Smooth muscle cell of the brain vasculature (primary cell): ENCODE measurements at regions not wholly inside any gene's neighbourhood (a gene's known extent, or its start where the extent isn't known, plus 50 kb on each side); places are given as distances from the start of the nearest gene placed in this dataset.
"Not testable (repeated sequence)": the region's sequence is repeated elsewhere in the genome, so short reads cannot be mapped to it uniquely, and the experiment has no call there.

Experiments
- DNase-seq: peaks from one replicate; pipeline ENCODE4 v3.0.0-alpha.2; 2012; ENCODE audit warnings: low read depth, low spot score

GRCh38 chr5:92041206-92041605 lies 658.1 kb upstream of the ARRDC3 start:
- DNase-seq, result no peak

- DNase-seq, result not testable (repeated sequence)
These were observed 646.7 kb upstream of the ARRDC3 start for GRCh38 chr5:92029792-92030191.

GRCh38 chr5:92023555-92023954 lies 640.4 kb upstream of the ARRDC3 start:
- DNase-seq, result no peak

GRCh38 chr5:92023141-92023471 lies 640.0 kb upstream of the ARRDC3 start:
- no peak for DNase-seq

GRCh38 chr5:92022415-92023140 lies 639.5 kb upstream of the ARRDC3 start:
- DNase-seq, result no peak

GRCh38 chr5:92019376-92019990 lies 636.4 kb upstream of the ARRDC3 start:
- DNase-seq, result no peak

GRCh38 chr5:92017776-92018175 lies 634.7 kb upstream of the ARRDC3 start:
- DNase-seq, result no peak

- DNase-seq, result not testable (repeated sequence)
These were observed 628.7 kb upstream of the ARRDC3 start for GRCh38 chr5:92011845-92012244.

- DNase-seq, result no peak
These were observed 620.7 kb upstream of the ARRDC3 start for GRCh38 chr5:92003806-92004205.

GRCh38 chr5:92002721-92003274 lies 619.7 kb upstream of the ARRDC3 start:
- DNase-seq, result no peak

- no peak for DNase-seq
These were observed 615.7 kb upstream of the ARRDC3 start for GRCh38 chr5:91998774-91999173.

GRCh38 chr5:91983869-91984268 lies 600.8 kb upstream of the ARRDC3 start:
- no peak for DNase-seq

GRCh38 chr5:91978221-91978882 lies 595.2 kb upstream of the ARRDC3 start:
- DNase-seq, result no peak

- no peak for DNase-seq
These were observed 594.5 kb upstream of the ARRDC3 start for GRCh38 chr5:91977579-91977978.

- DNase-seq, result no peak
These were observed 593.3 kb upstream of the ARRDC3 start for GRCh38 chr5:91976451-91976850.

- DNase-seq, result no peak
These were observed 580.0 kb upstream of the ARRDC3 start for GRCh38 chr5:91963166-91963565.

GRCh38 chr5:91957666-91958065 lies 574.5 kb upstream of the ARRDC3 start:
- no peak for DNase-seq

GRCh38 chr5:91956738-91957137 lies 573.6 kb upstream of the ARRDC3 start:
- DNase-seq, result no peak

- DNase-seq, result no peak
These were observed 572.5 kb upstream of the ARRDC3 start for GRCh38 chr5:91955610-91956009.

GRCh38 chr5:91954136-91954535 lies 571.0 kb upstream of the ARRDC3 start:
- no peak for DNase-seq

- no peak for DNase-seq
These were observed 567.2 kb upstream of the ARRDC3 start for GRCh38 chr5:91950328-91950727.

GRCh38 chr5:91946870-91947269 lies 563.8 kb upstream of the ARRDC3 start:
- DNase-seq, result no peak

GRCh38 chr5:91941588-91941987 lies 558.5 kb upstream of the ARRDC3 start:
- no peak for DNase-seq
